B cell (primary cell): ENCODE measurements at regions not wholly inside any gene's neighbourhood (a gene's known extent, or its start where the extent isn't known, plus 50 kb on each side); places are given as distances from the start of the nearest gene placed in this dataset.

Experiments
- ATAC-seq: fragments of 200-7000 bp; cut with Tn5 transposase; one replicate; pipeline ENCODE4 v1.10.0; 2021; ENCODE audit warnings: low read depth, mild to moderate bottlenecking, moderate number of reproducible peaks, moderate library complexity
- CTCF ChIA-PET: fragments of 350-600 bp; sonication (Branson Sonifier 250); formaldehyde crosslinking; loops from one replicate; lab custom pipeline; 2021; ENCODE audit warnings: antibody characterized with exemption, inconsistent platforms; lab: Charles Lee
- POLR2A ChIA-PET: fragments of 350-600 bp; sonication (Branson Sonifier 250); formaldehyde crosslinking; loops from one replicate; lab custom pipeline; 2021; ENCODE audit warnings: antibody characterized with exemption; lab: Charles Lee
- DNase-seq: peaks from one replicate; pipeline ENCODE4 v3.0.0; 2013
- H2AFZ ChIP-seq: 2 replicates; pipeline ENCODE4 v1.6.1; 2012; ENCODE audit warnings: mild to moderate bottlenecking, low read depth, low read length; ENCODE audit not compliant: insufficient read depth, poor library complexity, severe bottlenecking
- H3K27ac ChIP-seq, 2 donors: 1 replicate in 1 of 2; 2 replicates in 1 of 2; pipeline ENCODE4 v1.5.1; 2012 to 2013; ENCODE audit warnings: low read length in 2 of 2, mild to moderate bottlenecking in 2 of 2, moderate library complexity in 1 of 2
- H3K27me3 ChIP-seq, 4 experiments: fragments of 200-600 bp in 1 of 4; sonication (generic) in 1 of 4; replicated peaks in 1 of 4; 1 replicate in 2 of 4; 2 replicates in 2 of 4; pipeline versions ENCODE4 v1.6.1 to v1.7.0; 2013 to 2016; ENCODE audit warnings: low read length in 3 of 4, mild to moderate bottlenecking in 2 of 4, mixed read lengths in 1 of 4, moderate library complexity in 1 of 4; ENCODE audit not compliant: insufficient read depth in 4 of 4, control insufficient read depth in 3 of 4; ENCODE audit errors: control extremely low read depth in 1 of 4
- H3K36me3 ChIP-seq, 2 experiments: replicated peaks in 1 of 2; 1 replicate in 1 of 2; 2 replicates in 1 of 2; pipeline versions ENCODE4 v1.6.1 to v1.7.1; 2013; ENCODE audit warnings: low read length in 1 of 2; ENCODE audit not compliant: insufficient read depth in 2 of 2, control insufficient read depth in 1 of 2; ENCODE audit errors: control extremely low read depth in 1 of 2, extremely low read depth in 1 of 2
- H3K4me1 ChIP-seq, 2 donors: fragments of 200-600 bp in 1 of 2; sonication (generic) in 1 of 2; 1 replicate in 1 of 2; 2 replicates in 1 of 2; pipeline versions ENCODE4 v1.5.1 to v1.6.1; 2013 to 2017; ENCODE audit warnings: low read length in 2 of 2; ENCODE audit not compliant: control insufficient read depth in 2 of 2, insufficient read depth in 2 of 2
- H3K4me2 ChIP-seq: replicated peaks from 2 replicates; pipeline ENCODE3; 2012; ENCODE audit warnings: mild to moderate bottlenecking, low read depth, low read length; ENCODE audit not compliant: poor library complexity, severe bottlenecking
- H3K4me3 ChIP-seq, 5 experiments: fragments of 200-600 bp in 1 of 5; sonication (generic) in 1 of 5; 1 replicate in 3 of 5; 2 replicates in 2 of 5; pipeline versions ENCODE4 v1.5.1 to v1.7.0; 2011 to 2016; ENCODE audit warnings: low read length in 4 of 5, mild to moderate bottlenecking in 4 of 5, low read depth in 2 of 5, control low read depth in 1 of 5, moderate library complexity in 1 of 5; ENCODE audit not compliant: insufficient read depth in 1 of 5; ENCODE audit errors: control extremely low read depth in 1 of 5, extremely low read depth in 1 of 5
- H3K79me2 ChIP-seq: fragments of 200-600 bp; sonication (generic); one replicate; pipeline ENCODE4 v1.6.0; 2016; ENCODE audit warnings: low read length; ENCODE audit not compliant: control insufficient read depth, insufficient read depth
- H3K9ac ChIP-seq: fragments of 200-600 bp; sonication (generic); 2 replicates; pipeline ENCODE4 v1.6.1; 2017; ENCODE audit warnings: mild to moderate bottlenecking, low read length, moderate library complexity
- H3K9me3 ChIP-seq, 3 donors: one replicate each; pipeline versions ENCODE4 v1.6.1 to v1.7.1; 2013; ENCODE audit warnings: low read length in 2 of 3; ENCODE audit not compliant: control insufficient read depth in 2 of 3, insufficient read depth in 1 of 3; ENCODE audit errors: control extremely low read depth in 1 of 3
- H4K20me1 ChIP-seq: 2 replicates; pipeline ENCODE4 v1.6.0; 2012; ENCODE audit warnings: mild to moderate bottlenecking, low read length; ENCODE audit not compliant: insufficient read depth, control insufficient read depth, poor library complexity, severe bottlenecking
- H3K27ac Mint-ChIP-seq: one replicate; pipeline ENCODE4 v1.8.0; 2021; ENCODE audit warnings: mixed read lengths
- H3K27me3 Mint-ChIP-seq: one replicate; pipeline ENCODE4 v1.8.0; 2021; ENCODE audit warnings: mixed read lengths
- H3K4me1 Mint-ChIP-seq: one replicate; pipeline ENCODE4 v1.8.0; 2021; ENCODE audit warnings: mixed read lengths
- H3K4me3 Mint-ChIP-seq: one replicate; pipeline ENCODE4 v1.8.0; 2021; ENCODE audit warnings: mixed read lengths
- H3K9me3 Mint-ChIP-seq: one replicate; pipeline ENCODE4 v1.8.0; 2022; ENCODE audit warnings: mixed read lengths; ENCODE audit not compliant: insufficient read depth
- EZH2 ChIP-seq: IDR thresholded peaks from 2 replicates; pipeline ENCODE4 v1.6.1; 2012; ENCODE audit warnings: borderline replicate concordance, low read depth, mild to moderate bottlenecking, moderate library complexity, low read length; ENCODE audit not compliant: insufficient read depth, poor library complexity, severe bottlenecking
- WGBS: methylation state at CpG from one replicate; pipeline ENCODE4 v1.1.5; 2013; ENCODE audit warnings: missing lambda C conversion rate; ENCODE audit not compliant: insufficient coverage; 5-methylcytosine and 5-hydroxymethylcytosine counted together
- intact Hi-C: fragments of 100-400 bp; cut with micrococcal nuclease; formaldehyde crosslinking; loops from one replicate; pipeline ENCODE4 v1.10.0; 2022
- TF ChIP-seq, protein P1 (sequence below): fragments of 200-600 bp; IDR thresholded peaks from one replicate; pipeline ENCODE4 v1.8.0; 2022; ENCODE audit warnings: antibody characterized with exemption, mild to moderate bottlenecking

DNA sequence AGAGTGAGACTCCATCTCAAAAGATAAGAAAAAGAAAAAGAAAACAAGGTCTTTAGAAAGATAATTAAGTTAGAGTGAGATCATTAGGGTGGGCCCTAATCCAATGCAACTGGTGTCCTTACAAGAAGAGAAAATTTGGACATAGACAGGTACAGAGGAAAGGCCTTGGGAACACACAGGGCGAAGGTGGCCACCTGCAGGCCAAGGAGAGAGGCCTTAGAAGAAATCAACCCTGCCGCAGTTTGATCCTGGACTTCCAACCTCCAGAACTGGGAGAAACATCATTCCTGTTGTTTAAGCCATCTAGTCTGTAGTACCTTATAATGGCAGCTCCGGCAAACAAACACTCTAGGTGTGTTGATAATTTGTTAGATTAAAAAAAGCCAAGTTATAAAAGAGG lies 491.9 kb downstream of the MED13L start:
- intact Hi-C loops: no loop called here
- no peak overlapping the region for H3K4me3 Mint-ChIP-seq
- H3K27me3 ChIP-seq: peaks cover 0 to 4% (median 1%) of the 10 kb centered on the region in 4 experiments
- H3K27ac ChIP-seq: no peak overlapping the region
- H3K27ac Mint-ChIP-seq: no peak overlapping the region
- no peaks in the 10 kb centered on the region for H4K20me1 ChIP-seq
- no peaks in the 10 kb centered on the region for H3K36me3 ChIP-seq
- peaks cover 0 to 8% (median 0%) of the 10 kb centered on the region in 3 donors for H3K9me3 ChIP-seq
- ATAC-seq (no peak), DNase-seq (no peak)
- no peaks in the 10 kb centered on the region for H3K4me1 ChIP-seq
- peaks cover 3% of the 10 kb centered on the region for H3K9me3 Mint-ChIP-seq
- peaks cover 9% of the 10 kb centered on the region for H3K27me3 Mint-ChIP-seq
- H3K79me2 ChIP-seq: no peaks in the 10 kb centered on the region
- TF ChIP-seq, protein P1, sequence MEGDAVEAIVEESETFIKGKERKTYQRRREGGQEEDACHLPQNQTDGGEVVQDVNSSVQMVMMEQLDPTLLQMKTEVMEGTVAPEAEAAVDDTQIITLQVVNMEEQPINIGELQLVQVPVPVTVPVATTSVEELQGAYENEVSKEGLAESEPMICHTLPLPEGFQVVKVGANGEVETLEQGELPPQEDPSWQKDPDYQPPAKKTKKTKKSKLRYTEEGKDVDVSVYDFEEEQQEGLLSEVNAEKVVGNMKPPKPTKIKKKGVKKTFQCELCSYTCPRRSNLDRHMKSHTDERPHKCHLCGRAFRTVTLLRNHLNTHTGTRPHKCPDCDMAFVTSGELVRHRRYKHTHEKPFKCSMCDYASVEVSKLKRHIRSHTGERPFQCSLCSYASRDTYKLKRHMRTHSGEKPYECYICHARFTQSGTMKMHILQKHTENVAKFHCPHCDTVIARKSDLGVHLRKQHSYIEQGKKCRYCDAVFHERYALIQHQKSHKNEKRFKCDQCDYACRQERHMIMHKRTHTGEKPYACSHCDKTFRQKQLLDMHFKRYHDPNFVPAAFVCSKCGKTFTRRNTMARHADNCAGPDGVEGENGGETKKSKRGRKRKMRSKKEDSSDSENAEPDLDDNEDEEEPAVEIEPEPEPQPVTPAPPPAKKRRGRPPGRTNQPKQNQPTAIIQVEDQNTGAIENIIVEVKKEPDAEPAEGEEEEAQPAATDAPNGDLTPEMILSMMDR: no peak
- no peak for TF ChIP-seq EZH2
- H3K4me3 ChIP-seq: no peak overlapping the region
- ChIA-PET CTCF (no interaction called here), POLR2A (no interaction called here)
- no peak overlapping the region for H2AFZ ChIP-seq
- WGBS: 75% methylated on average over 1 of the region's 3 CpGs
- H3K4me2 ChIP-seq: no peak overlapping the region
- no peak overlapping the region for H3K9ac ChIP-seq
- no peaks in the 10 kb centered on the region for H3K4me1 Mint-ChIP-seq

DNA sequence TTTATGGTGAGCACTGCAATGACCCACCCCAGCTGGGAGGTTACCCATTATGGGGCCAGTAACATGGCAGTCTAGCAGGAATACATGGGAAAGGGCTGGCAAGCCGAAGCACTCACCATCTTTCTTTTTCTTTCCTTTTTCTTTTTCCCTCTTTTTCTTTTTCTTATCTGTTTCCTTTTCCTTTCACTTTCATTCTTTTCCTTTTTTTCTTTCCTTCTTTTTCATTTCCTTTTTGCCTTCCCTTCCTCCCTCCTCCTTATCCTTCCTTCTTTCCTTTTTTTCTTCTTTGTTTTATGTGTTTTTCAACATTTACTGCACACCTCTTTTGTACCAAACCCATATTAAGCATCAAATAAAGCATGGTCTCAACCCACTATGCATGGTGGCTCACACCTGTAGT lies 501.1 kb downstream of the MED13L start:
- no peak for DNase-seq
- POLR2A ChIA-PET: no interaction called here
- Mint-ChIP-seq H3K9me3 (no peaks in the 10 kb centered on the region), H3K27me3 (peaks cover 12% of the 10 kb centered on the region), H3K27ac (no peak overlapping the region), H3K4me3 (no peak overlapping the region), H3K4me1 (no peaks in the 10 kb centered on the region)
- Histone ChIP-seq H3K4me3 (no peak overlapping the region), H3K9ac (no peak overlapping the region), H4K20me1 (no peaks in the 10 kb centered on the region), H3K27ac (no peak overlapping the region), H3K27me3 (no peaks in the 10 kb centered on the region), H3K36me3 (no peaks in the 10 kb centered on the region), H3K9me3 (peaks cover 0 to 5% (median 0%) of the 10 kb centered on the region in 3 donors), H3K4me1 (no peaks in the 10 kb centered on the region), H3K4me2 (no peak overlapping the region), H3K79me2 (no peaks in the 10 kb centered on the region), H2AFZ (no peak overlapping the region)
- TF ChIP-seq, protein P1: no peak
- TF ChIP-seq EZH2: no peak
- intact Hi-C loops: no loop called here
- no peak for ATAC-seq
- CTCF ChIA-PET: no interaction called here
- WGBS: 100% methylated on average over 1 of the region's 1 CpG
